Vagina (tissue), 2 donors: ENCODE measurements at regions not wholly inside any gene's neighbourhood (a gene's known extent, or its start where the extent isn't known, plus 50 kb on each side); places are given as distances from the start of the nearest gene placed in this dataset.

Source experiments
- DNase-seq, 2 donors: peaks; one replicate each; pipeline ENCODE4 v3.0.0-alpha.2; 2017; ENCODE audit errors: extremely low spot score in 2 of 2
- H3K27ac ChIP-seq: fragments of 200-600 bp; sonication (generic); one replicate; pipeline ENCODE4 v1.5.1; 2019
- H3K27me3 ChIP-seq: fragments of 200-600 bp; sonication (generic); one replicate; pipeline ENCODE4 v1.5.1; 2019
- H3K36me3 ChIP-seq, 2 donors: fragments of 200-600 bp; sonication (generic); one replicate each; pipeline ENCODE4 v1.5.1; 2017 to 2019
- H3K4me1 ChIP-seq: fragments of 200-600 bp; sonication (generic); one replicate; pipeline ENCODE4 v1.5.1; 2019
- H3K4me3 ChIP-seq, 2 donors: fragments of 200-600 bp; sonication (generic); 1 replicate in 1 of 2; 2 replicates in 1 of 2; pipeline ENCODE4 v1.5.1; 2016 to 2019
- H3K9me3 ChIP-seq: fragments of 200-600 bp; sonication (generic); one replicate; pipeline ENCODE4 v1.5.1; 2019
- CTCF ChIP-seq, 3 experiments: fragments of 450-650 bp in 2 of 3; fragments of 200-600 bp in 1 of 3; sonication (generic) in 1 of 3; IDR thresholded peaks; one replicate each; pipeline ENCODE4 v1.5.1; 2017 to 2019; ENCODE audit warnings: antibody characterized with exemption in 3 of 3, mild to moderate bottlenecking in 2 of 3, moderate library complexity in 2 of 3
- POLR2A ChIP-seq, 2 donors: fragments of 450-650 bp; IDR thresholded peaks; one replicate each; pipeline ENCODE4 v1.6.1; 2017; ENCODE audit warnings: antibody characterized with exemption in 2 of 2, mild to moderate bottlenecking in 2 of 2, moderate library complexity in 2 of 2
- POLR2AphosphoS5 ChIP-seq, 2 donors: sonication (generic); formaldehyde crosslinking; IDR thresholded peaks; one replicate each; pipeline ENCODE4 v1.9.0; 2017; ENCODE audit warnings: antibody characterized with exemption in 2 of 2, mild to moderate bottlenecking in 2 of 2, low read depth in 1 of 2; ENCODE audit not compliant: insufficient read depth in 1 of 2
- intact Hi-C: fragments of 100-400 bp; cut with DNase I; formaldehyde crosslinking; loops from one replicate; pipeline ENCODE4 v1.15.1; 2023

- intact Hi-C loops, result no loop called here
- peaks cover 5% of the 10 kb centered on the region for H3K4me1 ChIP-seq
- H3K27me3 ChIP-seq, result no peaks in the 10 kb centered on the region
- H3K9me3 ChIP-seq, result no peaks in the 10 kb centered on the region
- H3K36me3 ChIP-seq, result no peaks in the 10 kb centered on the region
- no peak overlapping the region for H3K4me3 ChIP-seq
- H3K27ac ChIP-seq, result no peak overlapping the region
- DNase-seq, result no peak
- TF ChIP-seq POLR2A (IDR thresholded peaks at IDR 0.05), result no peak
- no peak for TF ChIP-seq CTCF (IDR thresholded peaks at IDR 0.05)
These were observed 117.9 kb downstream of the SLC30A10 start for GRCh38 chr1:219810451-219810850.

- Histone ChIP-seq H3K27me3 (no peaks in the 10 kb centered on the region), H3K4me1 (peaks cover 5% of the 10 kb centered on the region), H3K36me3 (no peaks in the 10 kb centered on the region), H3K9me3 (no peaks in the 10 kb centered on the region), H3K4me3 (no peak overlapping the region), H3K27ac (no peak overlapping the region)
- no peak for DNase-seq
- no peak for TF ChIP-seq POLR2A (IDR thresholded peaks at IDR 0.05)
- TF ChIP-seq CTCF (IDR thresholded peaks at IDR 0.05), result no peak
- no peak for TF ChIP-seq POLR2AphosphoS5 (IDR thresholded peaks at IDR 0.05; ENCODE audit: insufficient read depth in 1 of 2, low read depth in 1 of 2)
- intact Hi-C loops, result no loop called here
These were observed 119.6 kb downstream of the SLC30A10 start for GRCh38 chr1:219808790-219809189.

GRCh38 chr1:219806642-219807041, 121.7 kb downstream of the SLC30A10 start:
- H3K27me3 ChIP-seq, result no peaks in the 10 kb centered on the region
- H3K4me3 ChIP-seq, result no peak overlapping the region
- H3K36me3 ChIP-seq, result no peaks in the 10 kb centered on the region
- no peaks in the 10 kb centered on the region for H3K9me3 ChIP-seq
- no peak for TF ChIP-seq CTCF (IDR thresholded peaks at IDR 0.05)
- TF ChIP-seq POLR2AphosphoS5 (IDR thresholded peaks at IDR 0.05; ENCODE audit: insufficient read depth in 1 of 2, low read depth in 1 of 2), result no peak
- no peak for TF ChIP-seq POLR2A (IDR thresholded peaks at IDR 0.05)
- intact Hi-C loops, result no loop called here
- no peaks in the 10 kb centered on the region for H3K4me1 ChIP-seq
- no peak for DNase-seq
- no peak overlapping the region for H3K27ac ChIP-seq

GRCh38 chr1:219806020-219806419, 122.3 kb downstream of the SLC30A10 start:
- DNase-seq, result no peak
- Histone ChIP-seq H3K9me3 (no peaks in the 10 kb centered on the region), H3K4me1 (peaks cover 5% of the 10 kb centered on the region), H3K27me3 (no peaks in the 10 kb centered on the region), H3K36me3 (no peaks in the 10 kb centered on the region), H3K4me3 (no peak overlapping the region), H3K27ac (no peak overlapping the region)
- intact Hi-C loops, result no loop called here
- TF ChIP-seq POLR2A (IDR thresholded peaks at IDR 0.05), result no peak
- TF ChIP-seq POLR2AphosphoS5 (IDR thresholded peaks at IDR 0.05; ENCODE audit: insufficient read depth in 1 of 2, low read depth in 1 of 2), result no peak
- TF ChIP-seq CTCF (IDR thresholded peaks at IDR 0.05), result no peak

- TF ChIP-seq CTCF (IDR thresholded peaks at IDR 0.05) (no peak), POLR2AphosphoS5 (IDR thresholded peaks at IDR 0.05; ENCODE audit: insufficient read depth in 1 of 2, low read depth in 1 of 2) (no peak), POLR2A (IDR thresholded peaks at IDR 0.05) (no peak)
- intact Hi-C loops, result no loop called here
- no peaks in the 10 kb centered on the region for H3K27me3 ChIP-seq
- H3K4me3 ChIP-seq, result no peak overlapping the region
- H3K27ac ChIP-seq, result no peak overlapping the region
- no peaks in the 10 kb centered on the region for H3K9me3 ChIP-seq
- no peak for DNase-seq
- H3K4me1 ChIP-seq, result peaks cover 7% of the 10 kb centered on the region
- no peaks in the 10 kb centered on the region for H3K36me3 ChIP-seq
These were observed 123.2 kb downstream of the SLC30A10 start for GRCh38 chr1:219805191-219805590.
